Fibroblast of lung (primary cell): ENCODE measurements at regions not wholly inside any gene's neighbourhood (a gene's known extent, or its start where the extent isn't known, plus 50 kb on each side); places are given as distances from the start of the nearest gene placed in this dataset.

ENCODE experiments used
- DNase-seq, 2 donors: peaks; one replicate each; pipeline versions ENCODE4 v3.0.0 to v3.0.0-alpha.2; 2010; ENCODE audit warnings: low read depth in 2 of 2
- H2AFZ ChIP-seq: 2 replicates; pipeline ENCODE4 v1.5.1; 2012; ENCODE audit warnings: low read length, control low read depth, inconsistent platforms
- H3K27ac ChIP-seq: 2 replicates; pipeline ENCODE4 v1.5.1; 2011; ENCODE audit warnings: low read length, control low read depth; ENCODE audit not compliant: insufficient read depth
- H3K27me3 ChIP-seq: 2 replicates; pipeline ENCODE4 v1.5.1; 2011; ENCODE audit warnings: mild to moderate bottlenecking, low read length; ENCODE audit not compliant: control insufficient read depth, insufficient read depth
- H3K36me3 ChIP-seq: 2 replicates; pipeline ENCODE4 v1.5.1; 2011; ENCODE audit warnings: low read length; ENCODE audit not compliant: control insufficient read depth, insufficient read depth
- H3K4me1 ChIP-seq: 2 replicates; pipeline ENCODE4 v1.5.1; 2011; ENCODE audit warnings: low read length; ENCODE audit not compliant: control insufficient read depth, insufficient read depth; ENCODE audit errors: extremely low read depth
- H3K4me2 ChIP-seq: 2 replicates; pipeline ENCODE4 v1.5.1; 2011; ENCODE audit warnings: low read length, control low read depth; ENCODE audit not compliant: insufficient read depth; ENCODE audit errors: extremely low read depth
- H3K4me3 ChIP-seq, 4 experiments: fragments of 200-600 bp in 1 of 4; sonication (generic) in 1 of 4; replicated peaks in 1 of 4; 2 replicates each; pipeline ENCODE4 v1.5.1; 2011 to 2016; ENCODE audit warnings: low read length in 4 of 4, low read depth in 3 of 4, mild to moderate bottlenecking in 3 of 4, control low read depth in 2 of 4, inconsistent platforms in 1 of 4, mixed read lengths in 1 of 4; ENCODE audit not compliant: insufficient read depth in 1 of 4; ENCODE audit errors: control extremely low read depth in 1 of 4
- H3K79me2 ChIP-seq: 2 replicates; pipeline ENCODE4 v1.5.1; 2012; ENCODE audit warnings: mild to moderate bottlenecking, low read length, inconsistent platforms; ENCODE audit not compliant: control insufficient read depth, insufficient read depth
- H3K9ac ChIP-seq: 2 replicates; pipeline ENCODE4 v1.5.1; 2011; ENCODE audit warnings: mild to moderate bottlenecking, low read length, control low read depth; ENCODE audit not compliant: insufficient read depth
- H3K9me3 ChIP-seq: 2 replicates; pipeline ENCODE4 v1.5.1; 2012; ENCODE audit warnings: low read depth, low read length; ENCODE audit not compliant: control insufficient read depth, insufficient read depth
- H4K20me1 ChIP-seq: 2 replicates; pipeline ENCODE4 v1.5.1; 2011; ENCODE audit warnings: low read length; ENCODE audit not compliant: control insufficient read depth, insufficient read depth; ENCODE audit errors: extremely low read depth
- CTCF ChIP-seq, 2 donors: IDR thresholded peaks in 1 of 2; conservative IDR thresholded peaks in 1 of 2; 1 replicate in 1 of 2; 2 replicates in 1 of 2; pipeline ENCODE4 v1.5.1; 2011 to 2012; ENCODE audit warnings: low read length in 2 of 2, control low read depth in 1 of 2, inconsistent platforms in 1 of 2, low read depth in 1 of 2, mild to moderate bottlenecking in 1 of 2
- EZH2 ChIP-seq: IDR thresholded peaks from 2 replicates; pipeline ENCODE4 v1.5.1; 2012; ENCODE audit warnings: low read length, control low read depth, mild to moderate bottlenecking; ENCODE audit errors: missing control alignments

- H3K4me3 ChIP-seq = no peak overlapping the region
- H3K9me3 ChIP-seq = no peaks in the 10 kb centered on the region
- no peak overlapping the region for H3K9ac ChIP-seq
- no peaks in the 10 kb centered on the region for H3K27me3 ChIP-seq
- no peak overlapping the region for H2AFZ ChIP-seq
- TF ChIP-seq EZH2 (no peak), CTCF (conservative IDR thresholded peaks at IDR 0.05 in 1 of 2, IDR thresholded peaks at IDR 0.05 in 1 of 2; ENCODE audit: low read depth in 1 of 2, low read length in 2 of 2) (no peak)
- no peak overlapping the region for H3K4me2 ChIP-seq
- H3K36me3 ChIP-seq = no peaks in the 10 kb centered on the region
- no peaks in the 10 kb centered on the region for H4K20me1 ChIP-seq
- no peaks in the 10 kb centered on the region for H3K79me2 ChIP-seq
- H3K27ac ChIP-seq = no peak overlapping the region
- no peak for DNase-seq
- H3K4me1 ChIP-seq = peaks cover 2% of the 10 kb centered on the region
Measured at GRCh38 chr2:65656160-65656718, 223.8 kb upstream of the SPRED2 start.

DNA sequence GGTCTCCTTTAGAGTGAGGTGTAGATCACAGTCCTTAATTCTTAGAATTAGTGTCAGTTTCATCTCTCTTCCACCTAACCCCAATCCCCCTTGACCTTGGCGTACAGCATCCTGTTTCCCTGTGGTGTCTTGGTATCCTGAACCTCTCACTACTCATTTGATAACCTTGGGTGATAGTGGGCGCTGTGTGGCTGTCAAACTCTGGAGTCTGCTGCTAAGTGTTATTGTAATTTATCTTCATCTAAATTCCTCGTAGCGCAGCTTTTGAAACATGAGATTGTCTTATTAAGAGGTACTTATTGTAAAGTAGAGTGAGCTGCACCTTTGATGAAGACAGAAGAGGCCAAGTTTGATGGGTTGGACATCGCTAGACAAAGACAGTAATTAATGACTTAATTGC is 222.6 kb upstream of the SPRED2 start:
- H3K4me1 ChIP-seq = no peaks in the 10 kb centered on the region
- TF ChIP-seq CTCF (conservative IDR thresholded peaks at IDR 0.05 in 1 of 2, IDR thresholded peaks at IDR 0.05 in 1 of 2; ENCODE audit: low read depth in 1 of 2, low read length in 2 of 2) (no peak), EZH2 (no peak)
- H3K4me2 ChIP-seq = no peak overlapping the region

DNA sequence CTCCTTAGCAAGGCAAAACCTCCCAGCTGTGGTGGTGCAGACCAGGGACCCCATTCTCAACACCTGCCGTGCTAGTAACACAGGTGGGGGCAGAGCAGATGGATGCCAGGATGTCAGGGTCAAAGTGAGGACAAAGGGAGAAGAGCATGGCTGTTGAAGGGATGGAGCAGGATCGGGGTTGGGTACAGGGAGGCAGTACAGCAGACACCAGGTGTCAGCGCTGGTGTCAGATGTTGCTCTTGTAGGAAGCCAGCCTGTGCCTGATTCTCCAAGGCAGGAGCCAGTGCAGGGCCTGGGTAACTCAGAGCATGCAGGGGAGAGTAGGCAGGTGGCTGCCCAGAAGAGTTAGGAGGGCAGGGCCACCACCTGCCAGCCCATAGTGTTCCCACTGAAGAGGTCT is 222.1 kb upstream of the SPRED2 start:
- H3K36me3 ChIP-seq = no peaks in the 10 kb centered on the region
- H3K4me1 ChIP-seq = no peaks in the 10 kb centered on the region
- H3K27me3 ChIP-seq = no peaks in the 10 kb centered on the region
- no peaks in the 10 kb centered on the region for H3K79me2 ChIP-seq
- TF ChIP-seq CTCF (conservative IDR thresholded peaks at IDR 0.05 in 1 of 2, IDR thresholded peaks at IDR 0.05 in 1 of 2; ENCODE audit: low read depth in 1 of 2, low read length in 2 of 2) = no peak
- TF ChIP-seq EZH2 = no peak
- no peak overlapping the region for H3K4me2 ChIP-seq
- H3K27ac ChIP-seq = no peak overlapping the region
- H3K4me3 ChIP-seq = no peak overlapping the region
- DNase-seq = no peak
- no peaks in the 10 kb centered on the region for H3K9me3 ChIP-seq
- no peak overlapping the region for H2AFZ ChIP-seq
- no peaks in the 10 kb centered on the region for H4K20me1 ChIP-seq
- no peak overlapping the region for H3K9ac ChIP-seq

More for the DNA sequence above, 222.6 kb upstream of the SPRED2 start:
- no peak for DNase-seq
- no peaks in the 10 kb centered on the region for H3K36me3 ChIP-seq
- H3K79me2 ChIP-seq = no peaks in the 10 kb centered on the region
- no peak overlapping the region for H3K27ac ChIP-seq
- H3K9me3 ChIP-seq = no peaks in the 10 kb centered on the region
- H4K20me1 ChIP-seq = no peaks in the 10 kb centered on the region
- no peak overlapping the region for H2AFZ ChIP-seq
- no peaks in the 10 kb centered on the region for H3K27me3 ChIP-seq
- no peak overlapping the region for H3K9ac ChIP-seq
- no peak overlapping the region for H3K4me3 ChIP-seq
